GM19324 (cell line): ENCODE measurements at regions not wholly inside any gene's neighbourhood (a gene's known extent, or its start where the extent isn't known, plus 50 kb on each side); places are given as distances from the start of the nearest gene placed in this dataset.
"Not testable (repeated sequence)": the region's sequence is repeated elsewhere in the genome, so short reads cannot be mapped to it uniquely, and the experiment has no call there.

Experiments used
- ATAC-seq: cut with Tn5 transposase; IDR thresholded peaks from one replicate; pipeline ENCODE4 v1.9.1; 2021; ENCODE audit warnings: mild to moderate bottlenecking, moderate library complexity; ENCODE audit not compliant: unreplicated experiment, low FRiP score

- ATAC-seq = not testable (repeated sequence)
Measured at GRCh38 chr1:120282744-120283464, 106.6 kb upstream of the SEC22B start.

GRCh38 chr1:120278259-120278610, 101.9 kb upstream of the SEC22B start:
- ATAC-seq = not testable (repeated sequence)

GRCh38 chr1:120277428-120278258, 101.3 kb upstream of the SEC22B start:
- ATAC-seq = not testable (repeated sequence)

GRCh38 chr1:120276710-120277109, 100.4 kb upstream of the SEC22B start:
- ATAC-seq = not testable (repeated sequence)

GRCh38 chr1:120274438-120274837, 98.1 kb upstream of the SEC22B start:
- not testable (repeated sequence) for ATAC-seq

GRCh38 chr1:120273363-120273762, 97.0 kb upstream of the SEC22B start:
- ATAC-seq = not testable (repeated sequence)

- not testable (repeated sequence) for ATAC-seq
Measured at GRCh38 chr1:120272242-120272641, 95.9 kb upstream of the SEC22B start.

- ATAC-seq = not testable (repeated sequence)
Measured at GRCh38 chr1:120271561-120272221, 95.4 kb upstream of the SEC22B start.

- ATAC-seq = not testable (repeated sequence)
Measured at GRCh38 chr1:120267894-120268551, 91.7 kb upstream of the SEC22B start.

- not testable (repeated sequence) for ATAC-seq
Measured at GRCh38 chr1:120264564-120264963, 88.2 kb upstream of the SEC22B start.

GRCh38 chr1:120262791-120263751, 86.8 kb upstream of the SEC22B start:
- not testable (repeated sequence) for ATAC-seq

GRCh38 chr1:120257778-120258105, 81.4 kb upstream of the SEC22B start:
- not testable (repeated sequence) for ATAC-seq

- ATAC-seq = not testable (repeated sequence)
Measured at GRCh38 chr1:120257064-120257777, 80.9 kb upstream of the SEC22B start.

GRCh38 chr1:120250756-120251155, 74.4 kb upstream of the SEC22B start:
- not testable (repeated sequence) for ATAC-seq

GRCh38 chr1:120248726-120249427, 72.6 kb upstream of the SEC22B start:
- ATAC-seq = not testable (repeated sequence)

GRCh38 chr1:120248203-120248602, 71.9 kb upstream of the SEC22B start:
- ATAC-seq = not testable (repeated sequence)

- not testable (repeated sequence) for ATAC-seq
Measured at GRCh38 chr1:120243867-120244266, 67.5 kb upstream of the SEC22B start.

- ATAC-seq = not testable (repeated sequence)
Measured at GRCh38 chr1:120242582-120242981, 66.3 kb upstream of the SEC22B start.
